WTC11 (cell line): ENCODE measurements at regions not wholly inside any gene's neighbourhood (a gene's known extent, or its start where the extent isn't known, plus 50 kb on each side); places are given as distances from the start of the nearest gene placed in this dataset.

ENCODE experiments used
- CREB1 ChIP-seq: sonication (generic); formaldehyde crosslinking; IDR thresholded peaks from 2 replicates; pipeline ENCODE4 v1.8.0; 2023; ENCODE audit warnings: mild to moderate bottlenecking, missing genetic modification reagents
- CTCF ChIP-seq: fragments of 200-600 bp; IDR thresholded peaks from 2 replicates; pipeline ENCODE4 v1.8.0; 2022; ENCODE audit warnings: antibody characterized with exemption
- E2F4 ChIP-seq: sonication (generic); formaldehyde crosslinking; IDR thresholded peaks from 2 replicates; pipeline ENCODE4 v1.8.1; 2022; ENCODE audit warnings: low read depth, mild to moderate bottlenecking, moderate library complexity, missing genetic modification reagents, borderline replicate concordance
- ESRRA ChIP-seq: sonication (generic); formaldehyde crosslinking; IDR thresholded peaks from 2 replicates; pipeline ENCODE4 v1.8.1; 2022; ENCODE audit warnings: mild to moderate bottlenecking, missing genetic modification reagents, borderline replicate concordance
- NR3C1 ChIP-seq: sonication (generic); formaldehyde crosslinking; conservative IDR thresholded peaks from 2 replicates; pipeline ENCODE4 v1.8.1; 2023; ENCODE audit warnings: low read depth, mild to moderate bottlenecking, missing genetic modification reagents
- TF ChIP-seq, protein P1 (sequence below): sonication (generic); formaldehyde crosslinking; IDR thresholded peaks from 2 replicates; pipeline ENCODE4 v1.8.1; 2023; ENCODE audit warnings: mild to moderate bottlenecking, missing genetic modification reagents, moderate library complexity

DNA sequence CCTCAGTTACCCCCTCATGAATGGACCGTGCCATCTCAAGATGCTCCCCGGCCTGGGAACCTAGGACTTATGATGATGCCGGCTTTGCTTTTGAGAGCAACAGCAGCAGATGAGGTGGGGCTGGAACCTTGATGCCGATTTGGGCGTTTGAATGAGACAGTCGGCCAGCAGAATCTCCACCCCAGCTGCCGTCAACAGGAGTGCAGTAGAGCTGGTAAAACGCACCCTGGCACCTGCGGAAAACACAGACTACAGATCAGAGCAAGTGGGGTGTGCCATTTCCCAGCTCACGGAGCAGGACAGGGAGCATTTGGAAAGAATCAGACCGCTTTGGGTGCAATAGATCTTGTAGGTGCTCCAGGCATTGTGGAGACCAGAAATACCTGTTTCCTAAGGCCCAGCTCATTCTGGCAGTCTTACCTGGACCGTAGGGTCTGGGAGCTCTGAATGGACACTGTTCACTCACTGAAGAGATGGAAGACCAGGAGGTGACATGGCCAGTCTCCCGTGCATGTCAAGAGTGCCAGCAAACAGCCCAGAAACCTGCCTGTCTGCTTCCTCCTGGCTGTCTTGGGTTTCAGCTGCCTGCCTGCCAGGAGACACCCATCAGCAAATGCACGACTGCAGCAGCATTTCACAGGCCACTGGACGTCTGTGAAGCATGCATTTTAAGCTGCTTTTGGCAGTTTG is 317.7 kb upstream of the IRX4 start:
- TF ChIP-seq CTCF, result no peak
- no peak for TF ChIP-seq NR3C1 (CRISPR knock-in tag)
- no peak for TF ChIP-seq ESRRA (CRISPR knock-in tag)
- TF ChIP-seq CREB1 (CRISPR knock-in tag), result no peak
- TF ChIP-seq, protein P1, sequence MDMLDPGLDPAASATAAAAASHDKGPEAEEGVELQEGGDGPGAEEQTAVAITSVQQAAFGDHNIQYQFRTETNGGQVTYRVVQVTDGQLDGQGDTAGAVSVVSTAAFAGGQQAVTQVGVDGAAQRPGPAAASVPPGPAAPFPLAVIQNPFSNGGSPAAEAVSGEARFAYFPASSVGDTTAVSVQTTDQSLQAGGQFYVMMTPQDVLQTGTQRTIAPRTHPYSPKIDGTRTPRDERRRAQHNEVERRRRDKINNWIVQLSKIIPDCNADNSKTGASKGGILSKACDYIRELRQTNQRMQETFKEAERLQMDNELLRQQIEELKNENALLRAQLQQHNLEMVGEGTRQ (CRISPR knock-in tag), result no peak
- TF ChIP-seq E2F4, result no peak
